Osteoblast (primary cell): ENCODE measurements at regions not wholly inside any gene's neighbourhood (a gene's known extent, or its start where the extent isn't known, plus 50 kb on each side); places are given as distances from the start of the nearest gene placed in this dataset.

Experiments
- DNase-seq: peaks from one replicate; pipeline ENCODE4 v3.0.0; 2011; ENCODE audit warnings: low spot score, mixed read lengths; ENCODE audit not compliant: insufficient read length; ENCODE audit errors: missing footprints
- H2AFZ ChIP-seq: 2 replicates; pipeline ENCODE4 v1.6.0; 2011; ENCODE audit warnings: mild to moderate bottlenecking, low read length
- H3K27ac ChIP-seq: 2 replicates; pipeline ENCODE4 v1.5.1; 2011; ENCODE audit warnings: mild to moderate bottlenecking, low read depth, low read length, moderate library complexity
- H3K27me3 ChIP-seq: 2 replicates; pipeline ENCODE4 v1.6.0; 2012; ENCODE audit warnings: mild to moderate bottlenecking, control low read depth, inconsistent platforms, low read length, moderate library complexity; ENCODE audit not compliant: insufficient read depth
- H3K36me3 ChIP-seq: 2 replicates; pipeline ENCODE4 v1.5.1; 2011; ENCODE audit warnings: mild to moderate bottlenecking, low read length, control low read depth, moderate library complexity; ENCODE audit not compliant: insufficient read depth
- H3K4me1 ChIP-seq: 2 replicates; pipeline ENCODE4 v1.5.1; 2011; ENCODE audit warnings: mild to moderate bottlenecking, low read length, control low read depth, moderate library complexity; ENCODE audit not compliant: insufficient read depth
- H3K4me2 ChIP-seq: 2 replicates; pipeline ENCODE4 v1.6.0; 2011; ENCODE audit warnings: mild to moderate bottlenecking, low read length; ENCODE audit not compliant: insufficient read depth
- H3K4me3 ChIP-seq: fragments of 200-600 bp; sonication (generic); 3 replicates; pipeline ENCODE4 v1.5.1; 2012; ENCODE audit warnings: mild to moderate bottlenecking, low read length, inconsistent platforms; ENCODE audit not compliant: insufficient read depth
- H3K79me2 ChIP-seq: 2 replicates; pipeline ENCODE4 v1.6.0; 2012; ENCODE audit warnings: mild to moderate bottlenecking, low read length, control low read depth, inconsistent platforms; ENCODE audit not compliant: insufficient read depth
- H3K9me3 ChIP-seq: 2 replicates; pipeline ENCODE4 v1.5.1; 2011; ENCODE audit warnings: low read depth, low read length, control low read depth
- H4K20me1 ChIP-seq: 2 replicates; pipeline ENCODE4 v1.6.0; 2012; ENCODE audit warnings: mild to moderate bottlenecking, low read length, control low read depth; ENCODE audit not compliant: insufficient read depth
- CTCF ChIP-seq: IDR thresholded peaks from 2 replicates; pipeline ENCODE4 v1.5.1; 2011; ENCODE audit warnings: mild to moderate bottlenecking, low read depth, low read length, moderate library complexity; ENCODE audit errors: extremely low read depth

GRCh38 chr1:38744452-38745350 is 114.9 kb downstream of the RRAGC start:
- no peaks in the 10 kb centered on the region for H3K79me2 ChIP-seq
- H3K9me3 ChIP-seq: no peaks in the 10 kb centered on the region
- H3K36me3 ChIP-seq: no peaks in the 10 kb centered on the region
- no peak overlapping the region for H3K27ac ChIP-seq
- TF ChIP-seq CTCF: no peak
- H3K4me2 ChIP-seq: no peak overlapping the region
- no peaks in the 10 kb centered on the region for H4K20me1 ChIP-seq
- no peak overlapping the region for H2AFZ ChIP-seq
- no peaks in the 10 kb centered on the region for H3K4me1 ChIP-seq
- H3K4me3 ChIP-seq: no peak overlapping the region
- no peak for DNase-seq
- peaks cover 3% of the 10 kb centered on the region for H3K27me3 ChIP-seq

GRCh38 chr1:38743184-38743583 is 116.4 kb downstream of the RRAGC start:
- Histone ChIP-seq H4K20me1 (no peaks in the 10 kb centered on the region), H3K4me3 (no peak overlapping the region), H3K4me2 (no peak overlapping the region), H3K27me3 (peaks cover 3% of the 10 kb centered on the region), H3K36me3 (no peaks in the 10 kb centered on the region), H3K79me2 (no peaks in the 10 kb centered on the region), H3K4me1 (no peaks in the 10 kb centered on the region), H2AFZ (no peak overlapping the region), H3K27ac (no peak overlapping the region), H3K9me3 (no peaks in the 10 kb centered on the region)
- TF ChIP-seq CTCF: no peak
- no peak for DNase-seq

DNA sequence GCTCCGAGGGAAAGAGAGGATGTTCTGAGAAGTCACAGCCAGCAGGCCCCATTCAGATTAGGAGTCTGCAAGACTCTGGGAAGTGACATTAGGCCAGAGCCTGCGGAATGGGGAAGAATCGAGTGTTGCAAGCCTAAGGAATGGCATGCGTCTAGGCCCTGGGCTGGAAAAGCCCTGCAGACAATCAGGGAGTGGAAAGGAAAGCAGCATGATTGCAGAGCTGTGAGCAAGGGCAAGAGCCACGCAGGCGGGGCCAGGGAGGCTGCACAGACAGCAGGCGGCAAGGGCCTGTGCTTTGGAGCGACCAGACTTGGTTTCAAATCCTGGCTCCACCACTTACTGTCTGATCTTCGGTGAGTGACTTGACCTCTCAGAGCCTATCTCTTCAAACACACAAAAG is 118.2 kb downstream of the RRAGC start:
- Histone ChIP-seq H3K79me2 (no peaks in the 10 kb centered on the region), H3K4me2 (no peak overlapping the region), H4K20me1 (no peaks in the 10 kb centered on the region), H3K4me1 (no peaks in the 10 kb centered on the region), H3K4me3 (no peak overlapping the region), H3K27ac (no peak overlapping the region), H2AFZ (no peak overlapping the region), H3K36me3 (no peaks in the 10 kb centered on the region), H3K9me3 (no peaks in the 10 kb centered on the region), H3K27me3 (peaks cover 3% of the 10 kb centered on the region)
- no peak for DNase-seq
- no peak for TF ChIP-seq CTCF

- Histone ChIP-seq H3K4me2 (no peak overlapping the region), H3K4me1 (peaks cover 4% of the 10 kb centered on the region), H3K9me3 (no peaks in the 10 kb centered on the region), H3K79me2 (no peaks in the 10 kb centered on the region), H3K27ac (no peak overlapping the region), H2AFZ (no peak overlapping the region), H3K36me3 (no peaks in the 10 kb centered on the region), H4K20me1 (no peaks in the 10 kb centered on the region), H3K27me3 (peaks cover 3% of the 10 kb centered on the region), H3K4me3 (no peak overlapping the region)
- TF ChIP-seq CTCF: no peak
- DNase-seq: no peak
Measured at GRCh38 chr1:38740487-38740886, 119.1 kb downstream of the RRAGC start.
